ENCODE measurements at regions not wholly inside any gene's neighbourhood (a gene's known extent, or its start where the extent isn't known, plus 50 kb on each side); places are given as distances from the start of the nearest gene placed in this dataset.
"Not testable (repeated sequence)": the region's sequence is repeated elsewhere in the genome, so short reads cannot be mapped to it uniquely, and the experiment has no call there.

DNA sequence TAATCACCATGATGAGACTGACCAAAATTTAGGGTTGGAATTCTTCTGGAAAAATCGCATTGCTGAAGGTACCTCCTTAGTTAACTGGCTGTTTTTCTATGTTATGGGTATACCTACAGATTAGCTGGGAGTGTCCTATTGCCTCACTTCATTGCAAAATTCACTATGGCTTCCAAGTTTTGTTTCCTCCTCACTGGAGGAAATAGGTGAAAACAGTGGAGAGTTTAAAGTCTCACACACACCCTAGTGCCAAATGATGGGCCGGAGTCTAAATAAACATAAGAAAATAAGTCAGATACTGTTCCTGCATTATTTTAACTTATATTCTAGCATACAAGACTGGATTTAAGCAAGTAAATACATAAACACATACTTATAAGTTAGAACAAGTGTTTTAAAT is 98.2 kb downstream of the AHR start:
- Mint-ChIP-seq H3K9me3 (peaks cover 4% of the 10 kb centered on the region), H3K27ac (no peak overlapping the region), H3K4me1 (peaks cover 3% of the 10 kb centered on the region), H3K36me3 (no peaks in the 10 kb centered on the region), H3K4me3 (no peak overlapping the region), H3K27me3 (peaks cover 6% of the 10 kb centered on the region)

- no peaks in the 10 kb centered on the region for H3K9me3 Mint-ChIP-seq
- H3K27ac Mint-ChIP-seq, result peak overlapping the region; percentile 61
- H3K36me3 Mint-ChIP-seq, result no peaks in the 10 kb centered on the region
- peaks cover 7% of the 10 kb centered on the region for H3K4me1 Mint-ChIP-seq
- H3K4me3 Mint-ChIP-seq, result peak overlapping the region; percentile 2
- H3K27me3 Mint-ChIP-seq, result peaks cover 15% of the 10 kb centered on the region
Observed at GRCh38 chr7:17401791-17402627, 103.6 kb downstream of the AHR start.

GRCh38 chr7:17402628-17403278 is 104.3 kb downstream of the AHR start:
- no peaks in the 10 kb centered on the region for H3K9me3 Mint-ChIP-seq
- H3K27ac Mint-ChIP-seq, result peak overlapping the region; percentile 61
- H3K36me3 Mint-ChIP-seq, result no peaks in the 10 kb centered on the region
- peaks cover 14% of the 10 kb centered on the region for H3K27me3 Mint-ChIP-seq
- peak overlapping the region; percentile 2 for H3K4me3 Mint-ChIP-seq
- peaks cover 7% of the 10 kb centered on the region for H3K4me1 Mint-ChIP-seq

GRCh38 chr7:17404006-17404405 is 105.6 kb downstream of the AHR start:
- H3K4me3 Mint-ChIP-seq, result no peak overlapping the region
- H3K4me1 Mint-ChIP-seq, result peaks cover 7% of the 10 kb centered on the region
- H3K36me3 Mint-ChIP-seq, result no peaks in the 10 kb centered on the region
- peaks cover 14% of the 10 kb centered on the region for H3K27me3 Mint-ChIP-seq
- no peak overlapping the region for H3K27ac Mint-ChIP-seq
- H3K9me3 Mint-ChIP-seq, result no peaks in the 10 kb centered on the region

GRCh38 chr7:17405786-17406185 is 107.3 kb downstream of the AHR start:
- H3K4me1 Mint-ChIP-seq, result peaks cover 7% of the 10 kb centered on the region
- H3K4me3 Mint-ChIP-seq, result no peak overlapping the region
- H3K27me3 Mint-ChIP-seq, result peaks cover 14% of the 10 kb centered on the region
- no peaks in the 10 kb centered on the region for H3K9me3 Mint-ChIP-seq
- no peak overlapping the region for H3K27ac Mint-ChIP-seq
- no peaks in the 10 kb centered on the region for H3K36me3 Mint-ChIP-seq

- peaks cover 14% of the 10 kb centered on the region for H3K27me3 Mint-ChIP-seq
- no peaks in the 10 kb centered on the region for H3K9me3 Mint-ChIP-seq
- peaks cover 4% of the 10 kb centered on the region for H3K4me1 Mint-ChIP-seq
- H3K4me3 Mint-ChIP-seq, result no peak overlapping the region
- no peaks in the 10 kb centered on the region for H3K36me3 Mint-ChIP-seq
- H3K27ac Mint-ChIP-seq, result no peak overlapping the region
Observed at GRCh38 chr7:17406738-17407137, 108.3 kb downstream of the AHR start.

GRCh38 chr7:17407229-17407628 is 108.8 kb downstream of the AHR start:
- no peak overlapping the region for H3K4me3 Mint-ChIP-seq
- H3K4me1 Mint-ChIP-seq, result no peaks in the 10 kb centered on the region
- H3K27ac Mint-ChIP-seq, result no peak overlapping the region
- no peaks in the 10 kb centered on the region for H3K9me3 Mint-ChIP-seq
- no peaks in the 10 kb centered on the region for H3K36me3 Mint-ChIP-seq
- peaks cover 14% of the 10 kb centered on the region for H3K27me3 Mint-ChIP-seq

DNA sequence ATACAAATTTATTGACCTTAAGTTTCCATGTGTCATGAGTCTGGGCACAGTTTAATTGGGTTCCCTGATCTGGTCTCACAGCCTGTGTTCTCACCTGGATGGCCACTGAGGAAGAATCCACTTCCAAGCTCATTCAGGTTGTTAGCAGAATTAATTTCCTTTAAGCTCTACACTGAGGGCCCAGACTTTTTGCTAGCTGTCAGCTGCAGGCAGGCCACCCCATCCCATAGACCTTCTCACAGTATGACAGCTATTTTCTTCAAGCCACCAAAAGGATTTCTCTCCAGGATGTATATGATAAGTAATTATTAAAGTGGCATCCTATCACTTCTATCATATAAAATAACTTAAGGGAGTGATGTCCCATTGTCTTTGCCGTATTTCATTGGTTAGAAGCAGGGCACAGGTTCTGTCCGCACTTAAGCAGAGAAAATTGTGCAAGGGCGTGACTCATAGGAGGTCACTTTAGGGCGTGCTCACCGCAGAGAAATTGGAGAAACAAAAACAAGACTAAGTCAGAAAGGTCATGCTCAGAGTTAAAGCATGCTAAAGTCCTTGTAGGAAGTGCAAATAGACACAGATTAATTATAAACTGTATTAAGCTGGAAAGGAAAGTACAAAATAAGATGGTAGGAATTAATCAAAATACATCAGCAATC is 109.9 kb downstream of the AHR start:
- Mint-ChIP-seq H3K9me3 (no peaks in the 10 kb centered on the region), H3K27me3 (peaks cover 12% of the 10 kb centered on the region), H3K36me3 (no peaks in the 10 kb centered on the region), H3K27ac (no peak overlapping the region), H3K4me3 (no peak overlapping the region), H3K4me1 (no peaks in the 10 kb centered on the region)

GRCh38 chr7:17408904-17409290 is 110.4 kb downstream of the AHR start:
- Mint-ChIP-seq H3K9me3 (no peaks in the 10 kb centered on the region), H3K4me1 (no peaks in the 10 kb centered on the region), H3K27ac (no peak overlapping the region), H3K27me3 (peaks cover 12% of the 10 kb centered on the region), H3K36me3 (no peaks in the 10 kb centered on the region), H3K4me3 (no peak overlapping the region)

GRCh38 chr7:17411922-17412321 is 113.5 kb downstream of the AHR start:
- Mint-ChIP-seq H3K27me3 (peaks cover 2% of the 10 kb centered on the region), H3K4me1 (no peaks in the 10 kb centered on the region), H3K36me3 (no peaks in the 10 kb centered on the region), H3K9me3 (no peaks in the 10 kb centered on the region), H3K4me3 (no peak overlapping the region), H3K27ac (no peak overlapping the region)

DNA sequence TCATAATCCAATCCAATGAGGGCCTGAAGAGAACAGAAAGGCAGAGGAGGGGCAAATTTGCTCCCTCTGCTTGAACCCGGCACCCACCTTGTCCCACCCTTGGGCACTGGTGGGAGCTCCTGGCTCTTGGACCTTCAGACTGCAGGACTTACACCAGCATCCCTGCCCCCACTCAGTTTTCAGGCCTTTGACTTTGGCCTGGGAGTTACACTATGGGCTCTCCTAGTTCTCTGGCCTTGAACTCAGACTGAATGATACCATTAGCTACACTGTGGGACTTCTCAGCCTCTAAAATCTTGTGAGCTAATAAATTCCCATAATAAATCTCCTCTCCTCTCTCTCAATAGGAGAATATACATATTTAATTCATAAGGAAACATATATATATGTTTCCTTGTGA is 114.4 kb downstream of the AHR start:
- H3K4me3 Mint-ChIP-seq, result no peak overlapping the region
- no peak overlapping the region for H3K27ac Mint-ChIP-seq
- H3K9me3 Mint-ChIP-seq, result no peaks in the 10 kb centered on the region
- H3K27me3 Mint-ChIP-seq, result no peaks in the 10 kb centered on the region
- H3K36me3 Mint-ChIP-seq, result no peaks in the 10 kb centered on the region
- no peaks in the 10 kb centered on the region for H3K4me1 Mint-ChIP-seq

DNA sequence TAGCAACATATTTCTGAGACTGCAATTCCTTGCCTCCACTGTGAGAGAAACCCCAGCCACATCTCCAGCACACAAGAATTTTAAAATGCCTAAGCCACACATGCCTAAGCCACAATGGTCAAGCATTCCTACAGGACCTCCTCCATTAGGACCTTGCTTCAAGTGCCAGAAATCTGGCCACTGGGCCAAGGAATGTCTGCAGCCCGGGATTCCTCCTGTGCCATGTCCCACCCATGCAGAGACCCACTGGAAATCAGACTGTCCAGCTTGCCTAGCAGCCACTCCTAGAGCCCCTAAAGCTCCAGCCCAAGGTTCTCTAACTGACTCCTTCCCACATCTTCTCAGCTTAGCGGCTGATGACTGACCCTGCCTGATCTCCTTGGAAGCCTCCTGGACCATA is 117.5 kb downstream of the AHR start:
- H3K27me3 Mint-ChIP-seq, result no peaks in the 10 kb centered on the region

DNA sequence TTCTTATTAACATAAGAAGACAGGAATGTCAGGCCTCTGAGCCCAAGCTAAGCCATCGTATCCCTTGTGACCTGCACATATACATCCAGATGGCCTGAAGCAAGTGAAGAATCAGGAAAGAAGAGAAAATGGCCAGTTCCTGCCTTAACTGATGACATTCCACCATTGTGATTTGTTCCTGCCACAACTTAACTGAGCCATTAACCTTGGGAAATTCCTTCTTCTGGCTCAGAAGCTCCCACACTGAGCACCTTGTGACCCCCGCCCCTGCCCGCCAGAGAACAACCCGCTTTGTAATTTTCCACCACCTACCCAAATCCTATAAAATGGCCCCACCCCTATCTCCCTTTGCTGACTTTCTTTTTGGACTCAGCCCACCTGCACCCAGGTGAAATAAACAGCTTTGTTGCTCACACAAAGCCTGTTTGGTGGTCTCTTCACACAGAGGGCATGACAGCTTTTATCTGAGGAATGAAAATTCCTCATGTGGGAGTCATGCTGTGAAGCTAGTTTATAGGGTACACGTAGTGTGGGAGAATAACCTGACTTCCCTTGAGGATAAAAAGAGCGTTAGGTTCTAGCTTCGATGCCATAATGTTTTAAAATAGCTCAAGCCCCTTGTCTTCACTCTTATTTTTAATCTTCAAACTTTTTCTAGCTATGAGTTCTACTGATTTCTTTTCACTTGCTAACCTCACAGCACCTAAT is 122.0 kb downstream of the AHR start:
- not testable (repeated sequence) for H3K36me3 Mint-ChIP-seq, H3K4me1 Mint-ChIP-seq, H3K27me3 Mint-ChIP-seq, H3K27ac Mint-ChIP-seq, H3K9me3 Mint-ChIP-seq, H3K4me3 Mint-ChIP-seq

More for the DNA sequence above, 117.5 kb downstream of the AHR start:
- Mint-ChIP-seq H3K9me3 (no peaks in the 10 kb centered on the region), H3K36me3 (no peaks in the 10 kb centered on the region), H3K4me3 (no peak overlapping the region), H3K4me1 (no peaks in the 10 kb centered on the region), H3K27ac (no peak overlapping the region)

GRCh38 chr7:17421941-17422340 is 123.5 kb downstream of the AHR start:
- H3K9me3 Mint-ChIP-seq, result no peaks in the 10 kb centered on the region

GRCh38 chr7:17422966-17423365 is 124.5 kb downstream of the AHR start:
- H3K4me1 Mint-ChIP-seq, result no peaks in the 10 kb centered on the region
- no peak overlapping the region for H3K4me3 Mint-ChIP-seq
- H3K27me3 Mint-ChIP-seq, result no peaks in the 10 kb centered on the region
- no peak overlapping the region for H3K27ac Mint-ChIP-seq
- H3K9me3 Mint-ChIP-seq, result no peaks in the 10 kb centered on the region
- H3K36me3 Mint-ChIP-seq, result no peaks in the 10 kb centered on the region

More at GRCh38 chr7:17421941-17422340, 123.5 kb downstream of the AHR start:
- Mint-ChIP-seq H3K4me3 (no peak overlapping the region), H3K27ac (no peak overlapping the region), H3K4me1 (no peaks in the 10 kb centered on the region), H3K27me3 (no peaks in the 10 kb centered on the region), H3K36me3 (no peaks in the 10 kb centered on the region)

Measured in activated naive CD4-positive, alpha-beta T cell treated with anti-CD3 and anti-CD28 coated beads, Interleukin-2, amount 50 U/mL, for 24 hours (primary cell).